ENCODE measurements at regions not wholly inside any gene's neighbourhood (a gene's known extent, or its start where the extent isn't known, plus 50 kb on each side); places are given as distances from the start of the nearest gene placed in this dataset.
A peak's percentile ranks its signal among the peaks of the same experiment; 100 is the strongest.

- Histone ChIP-seq H3K27me3 (no peaks in the 10 kb centered on the region), H3K4me1 (ENCODE audit: insufficient read depth) (peaks cover 17% of the 10 kb centered on the region), H3K4me2 (no peak overlapping the region), H4K20me1 (ENCODE audit: insufficient read depth, poor library complexity, severe bottlenecking) (no peaks in the 10 kb centered on the region), H3K4me3 (no peak overlapping the region), H3K9me2 (replicated peaks; ENCODE audit: insufficient read depth) (no peaks in the 10 kb centered on the region), H3K79me2 (no peaks in the 10 kb centered on the region), H2AFZ (no peak overlapping the region), H3K27ac (no peak overlapping the region), H3K36me3 (replicated peaks; ENCODE audit: insufficient read depth, low read depth) (no peaks in the 10 kb centered on the region), H3K9me3 (ENCODE audit: low read depth) (no peaks in the 10 kb centered on the region)
- DNase-seq (ENCODE audit: low spot score) = peak; percentile 18
- TF ChIP-seq EZH2phosphoT487 (IDR thresholded peaks at IDR 0.05; ENCODE audit: low read depth, severe bottlenecking, unreplicated experiment) = no peak
- peak; percentile 32 for TF ChIP-seq CTCF (IDR thresholded peaks at IDR 0.05; ENCODE audit: poor library complexity)
- 56% methylated on average over 4 of the region's 4 CpGs for WGBS (ENCODE audit: low lambda C conversion rate, missing lambda C conversion rate)
Measured at GRCh38 chr2:179340678-179341077, 76.0 kb upstream of the SESTD1 start.

- H3K27ac ChIP-seq = no peak overlapping the region
- H2AFZ ChIP-seq = no peak overlapping the region
- WGBS (ENCODE audit: low lambda C conversion rate, missing lambda C conversion rate) = 96% methylated on average over 3 of the region's 3 CpGs
- H3K27me3 ChIP-seq = no peaks in the 10 kb centered on the region
- peaks cover 3% of the 10 kb centered on the region for H3K4me1 ChIP-seq (ENCODE audit: insufficient read depth)
- no peak overlapping the region for H3K4me3 ChIP-seq
- no peaks in the 10 kb centered on the region for H3K9me3 ChIP-seq (ENCODE audit: low read depth)
- no peaks in the 10 kb centered on the region for H3K36me3 ChIP-seq (replicated peaks; ENCODE audit: insufficient read depth, low read depth)
- H3K79me2 ChIP-seq = no peaks in the 10 kb centered on the region
- DNase-seq (ENCODE audit: low spot score) = no peak
- TF ChIP-seq EZH2phosphoT487 (IDR thresholded peaks at IDR 0.05; ENCODE audit: low read depth, severe bottlenecking, unreplicated experiment) (no peak), EZH2 (IDR thresholded peaks at IDR 0.05; ENCODE audit: borderline replicate concordance) (no peak), CTCF (IDR thresholded peaks at IDR 0.05; ENCODE audit: poor library complexity) (no peak)
- no peaks in the 10 kb centered on the region for H4K20me1 ChIP-seq (ENCODE audit: insufficient read depth, poor library complexity, severe bottlenecking)
- no peak overlapping the region for H3K4me2 ChIP-seq
- H3K9me2 ChIP-seq (replicated peaks; ENCODE audit: insufficient read depth) = no peaks in the 10 kb centered on the region
Measured at GRCh38 chr2:179338681-179339080, 74.0 kb upstream of the SESTD1 start.

- no peak for TF ChIP-seq CTCF (IDR thresholded peaks at IDR 0.05; ENCODE audit: poor library complexity)
- TF ChIP-seq EZH2phosphoT487 (IDR thresholded peaks at IDR 0.05; ENCODE audit: low read depth, severe bottlenecking, unreplicated experiment) = no peak
- no peak for TF ChIP-seq EZH2 (IDR thresholded peaks at IDR 0.05; ENCODE audit: borderline replicate concordance)
- Histone ChIP-seq H3K79me2 (no peaks in the 10 kb centered on the region), H3K36me3 (replicated peaks; ENCODE audit: insufficient read depth, low read depth) (no peaks in the 10 kb centered on the region), H3K4me1 (ENCODE audit: insufficient read depth) (peaks cover 3% of the 10 kb centered on the region), H3K4me2 (peak overlapping the region; percentile 33), H3K27me3 (no peaks in the 10 kb centered on the region), H3K9me3 (ENCODE audit: low read depth) (no peaks in the 10 kb centered on the region), H3K4me3 (no peak overlapping the region), H4K20me1 (ENCODE audit: insufficient read depth, poor library complexity, severe bottlenecking) (no peaks in the 10 kb centered on the region), H2AFZ (no peak overlapping the region), H3K27ac (no peak overlapping the region), H3K9me2 (replicated peaks; ENCODE audit: insufficient read depth) (no peaks in the 10 kb centered on the region)
- WGBS (ENCODE audit: low lambda C conversion rate, missing lambda C conversion rate) = 45% methylated on average over 4 of the region's 4 CpGs
- DNase-seq (ENCODE audit: low spot score) = peak; percentile 52
Measured at GRCh38 chr2:179336782-179337534, 72.3 kb upstream of the SESTD1 start.
